Esophagus muscularis mucosa (tissue), 4 donors: ENCODE measurements at regions not wholly inside any gene's neighbourhood (a gene's known extent, or its start where the extent isn't known, plus 50 kb on each side); places are given as distances from the start of the nearest gene placed in this dataset.

ENCODE experiments used
- DNase-seq: peaks from one replicate; pipeline ENCODE4 v3.0.0-alpha.2; 2017; ENCODE audit errors: extremely low spot score
- H3K27ac ChIP-seq, 4 donors: fragments of 200-600 bp; sonication (generic); replicated peaks in 1 of 4; 1 replicate in 3 of 4; 2 replicates in 1 of 4; pipeline ENCODE4 v1.5.1; 2016 to 2019; ENCODE audit warnings: mild to moderate bottlenecking in 1 of 4
- H3K27me3 ChIP-seq, 4 donors: fragments of 200-600 bp; sonication (generic); one replicate each; pipeline versions ENCODE4 v1.5.1 to v1.6.0; 2016 to 2019
- H3K36me3 ChIP-seq, 4 donors: fragments of 200-600 bp; sonication (generic); one replicate each; pipeline ENCODE4 v1.5.1; 2016 to 2019
- H3K4me1 ChIP-seq, 4 donors: fragments of 200-600 bp; sonication (generic); one replicate each; pipeline ENCODE4 v1.5.1; 2016 to 2019
- H3K4me3 ChIP-seq, 4 donors: fragments of 200-600 bp; sonication (generic); 1 replicate in 2 of 4; 2 replicates in 2 of 4; pipeline ENCODE4 v1.5.1; 2016 to 2019; ENCODE audit warnings: mild to moderate bottlenecking in 4 of 4, moderate library complexity in 1 of 4
- H3K9me3 ChIP-seq, 4 donors: fragments of 200-600 bp; sonication (generic); 1 replicate in 3 of 4; 2 replicates in 1 of 4; pipeline ENCODE4 v1.5.1; 2016 to 2019
- CTCF ChIP-seq, 3 experiments: fragments of 200-600 bp in 2 of 3; fragments of 450-650 bp in 1 of 3; sonication (generic) in 2 of 3; IDR thresholded peaks; one replicate each; pipeline ENCODE4 v1.5.1; 2017 to 2019; ENCODE audit warnings: antibody characterized with exemption in 3 of 3, mild to moderate bottlenecking in 2 of 3, moderate library complexity in 1 of 3
- EP300 ChIP-seq: sonication (generic); formaldehyde crosslinking; IDR thresholded peaks from one replicate; pipeline ENCODE4 v1.6.1; 2017; ENCODE audit warnings: antibody characterized with exemption
- POLR2A ChIP-seq: fragments of 450-650 bp; IDR thresholded peaks from one replicate; pipeline ENCODE4 v1.6.1; 2017; ENCODE audit warnings: antibody characterized with exemption, moderate library complexity, mild to moderate bottlenecking, low read depth
- POLR2AphosphoS5 ChIP-seq, 2 donors: sonication (generic); formaldehyde crosslinking; IDR thresholded peaks; one replicate each; pipeline ENCODE4 v1.6.1; 2017; ENCODE audit warnings: antibody characterized with exemption in 2 of 2
- WGBS: methylation state at CpG from one replicate; pipeline ENCODE4 v1.1.5; 2018; 5-methylcytosine and 5-hydroxymethylcytosine counted together
- intact Hi-C: fragments of 100-400 bp; cut with DNase I; formaldehyde crosslinking; loops from one replicate; pipeline ENCODE4 v1.15.1; 2023

GRCh38 chr4:157942017-157942416 is 230.8 kb downstream of the GASK1B start:
- intact Hi-C loops = no loop called here
- Histone ChIP-seq H3K27ac (no peak overlapping the region), H3K27me3 (no peaks in the 10 kb centered on the region), H3K9me3 (no peaks in the 10 kb centered on the region), H3K36me3 (no peaks in the 10 kb centered on the region), H3K4me1 (no peaks in the 10 kb centered on the region), H3K4me3 (no peak overlapping the region)
- WGBS = 71% methylated on average over 3 of the region's 3 CpGs
- TF ChIP-seq CTCF (IDR thresholded peaks at IDR 0.05) (no peak), EP300 (no peak), POLR2A (no peak), POLR2AphosphoS5 (IDR thresholded peaks at IDR 0.05) (no peak)
- DNase-seq = no peak

GRCh38 chr4:157934151-157934550 is 238.7 kb downstream of the GASK1B start:
- WGBS = 49% methylated on average over 2 of the region's 2 CpGs
- DNase-seq = no peak
- Histone ChIP-seq H3K36me3 (no peaks in the 10 kb centered on the region), H3K9me3 (no peaks in the 10 kb centered on the region), H3K4me3 (no peak overlapping the region), H3K4me1 (no peaks in the 10 kb centered on the region), H3K27me3 (no peaks in the 10 kb centered on the region), H3K27ac (no peak overlapping the region)
- TF ChIP-seq CTCF (IDR thresholded peaks at IDR 0.05) = no peak
- no peak for TF ChIP-seq POLR2A
- no peak for TF ChIP-seq EP300
- TF ChIP-seq POLR2AphosphoS5 (IDR thresholded peaks at IDR 0.05) = no peak
- intact Hi-C loops = no loop called here

- Histone ChIP-seq H3K4me3 (no peak overlapping the region), H3K9me3 (no peaks in the 10 kb centered on the region), H3K27ac (no peak overlapping the region), H3K27me3 (no peaks in the 10 kb centered on the region), H3K36me3 (no peaks in the 10 kb centered on the region), H3K4me1 (no peaks in the 10 kb centered on the region)
- intact Hi-C loops = no loop called here
- 95% methylated on average over 1 of the region's 1 CpG for WGBS
- no peak for DNase-seq
- TF ChIP-seq CTCF (IDR thresholded peaks at IDR 0.05) (no peak), POLR2A (no peak), EP300 (no peak), POLR2AphosphoS5 (IDR thresholded peaks at IDR 0.05) (no peak)
Observed at GRCh38 chr4:157932936-157933335, 239.9 kb downstream of the GASK1B start.

- no peak for TF ChIP-seq CTCF (IDR thresholded peaks at IDR 0.05)
- TF ChIP-seq EP300 = no peak
- no peak for TF ChIP-seq POLR2A
- no peak for TF ChIP-seq POLR2AphosphoS5 (IDR thresholded peaks at IDR 0.05)
- DNase-seq = no peak
- WGBS = 50% methylated on average over 1 of the region's 1 CpG
- intact Hi-C loops = no loop called here
- Histone ChIP-seq H3K27ac (no peak overlapping the region), H3K9me3 (no peaks in the 10 kb centered on the region), H3K36me3 (no peaks in the 10 kb centered on the region), H3K4me1 (no peaks in the 10 kb centered on the region), H3K4me3 (no peak overlapping the region), H3K27me3 (no peaks in the 10 kb centered on the region)
Observed at GRCh38 chr4:157929486-157929885, 243.3 kb downstream of the GASK1B start.

- no peak for TF ChIP-seq CTCF (IDR thresholded peaks at IDR 0.05)
- no peak for TF ChIP-seq POLR2A
- no peak for TF ChIP-seq POLR2AphosphoS5 (IDR thresholded peaks at IDR 0.05)
- no peak for TF ChIP-seq EP300
- Histone ChIP-seq H3K4me1 (no peaks in the 10 kb centered on the region), H3K27me3 (no peaks in the 10 kb centered on the region), H3K27ac (no peak overlapping the region), H3K36me3 (no peaks in the 10 kb centered on the region), H3K4me3 (no peak overlapping the region), H3K9me3 (no peaks in the 10 kb centered on the region)
- intact Hi-C loops = no loop called here
- no peak for DNase-seq
- 82% methylated on average over 2 of the region's 2 CpGs for WGBS
Observed at GRCh38 chr4:157918036-157918832, 254.6 kb downstream of the GASK1B start.
